ENCODE measurements at regions not wholly inside any gene's neighbourhood (a gene's known extent, or its start where the extent isn't known, plus 50 kb on each side); places are given as distances from the start of the nearest gene placed in this dataset.

- TF ChIP-seq NFATC4 (CRISPR knock-in tag; IDR thresholded peaks at IDR 0.05) (no peak), NR2C2 (CRISPR knock-in tag; IDR thresholded peaks at IDR 0.05) (no peak), ZNF219 (CRISPR knock-in tag; IDR thresholded peaks at IDR 0.05; ENCODE audit: borderline replicate concordance) (no peak), RORB (CRISPR knock-in tag; IDR thresholded peaks at IDR 0.05) (no peak)
These were observed 54.0 kb upstream of the SEZ6L start (continued) for GRCh38 chr22:26115266-26115665.

Data from WTC11 (cell line).